Stimulated activated CD4-positive, alpha-beta T cell treated with anti-CD3 and anti-CD28 coated beads, Interleukin-15, amount 100 ng/mL, for 48 hours (primary cell): ENCODE measurements at regions not wholly inside any gene's neighbourhood (a gene's known extent, or its start where the extent isn't known, plus 50 kb on each side); places are given as distances from the start of the nearest gene placed in this dataset.
"Not testable (repeated sequence)": the region's sequence is repeated elsewhere in the genome, so short reads cannot be mapped to it uniquely, and the experiment has no call there.

ENCODE experiments used
- DNase-seq, 2 donors: peaks; one replicate each; pipeline ENCODE4 v3.0.0-alpha.2; 2020; ENCODE audit warnings: low read depth in 2 of 2

DNA sequence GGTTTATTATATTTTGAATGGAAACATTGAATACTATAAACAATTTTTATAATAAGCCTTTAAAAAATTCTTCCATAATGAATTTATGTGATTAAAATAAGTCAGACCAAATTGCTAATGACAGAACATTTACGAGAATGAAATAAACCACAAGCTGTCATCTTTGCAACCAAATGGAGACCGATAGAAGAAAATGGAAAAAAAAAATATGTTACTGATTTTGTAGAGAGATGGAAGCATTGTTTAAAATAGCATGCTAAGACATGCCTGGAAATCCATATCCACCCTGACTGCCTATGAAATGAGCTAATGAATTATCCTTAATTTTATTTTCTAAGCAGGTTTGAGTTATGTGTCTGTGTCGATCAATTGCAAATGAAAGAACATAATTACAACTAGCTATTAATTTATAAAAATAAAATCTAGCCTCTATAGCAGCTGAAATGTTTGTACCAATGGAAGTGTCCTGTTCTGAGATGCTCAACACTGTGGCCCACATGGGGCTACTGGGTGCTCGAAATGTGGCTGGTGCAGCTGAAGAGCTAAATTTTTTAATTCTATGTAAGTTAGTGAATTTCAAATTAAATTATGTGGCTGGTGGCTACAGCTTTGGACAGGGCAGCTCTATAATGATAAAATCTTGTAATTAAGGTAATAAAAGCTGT lies 832.8 kb downstream of the RNF144A start:
- DNase-seq, result no peak

DNA sequence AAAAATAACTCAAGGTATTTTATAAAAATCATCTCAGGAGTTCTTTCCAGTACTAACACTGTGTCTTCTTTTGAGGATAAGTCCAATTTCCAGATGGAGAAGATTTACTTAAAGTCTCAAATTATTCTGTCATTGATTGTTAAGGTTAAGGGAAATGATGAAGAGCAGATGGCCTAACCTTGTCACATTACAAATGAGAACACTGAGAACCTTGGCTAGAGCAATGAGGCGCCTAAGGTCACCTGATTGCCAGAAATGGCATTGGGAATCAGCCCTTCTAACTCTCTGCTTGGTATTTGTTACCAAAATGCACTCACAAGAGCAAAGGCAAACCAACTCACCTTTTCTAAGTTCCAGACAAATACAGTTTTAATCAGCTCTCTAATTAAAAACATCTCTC lies 835.1 kb downstream of the RNF144A start:
- no peak for DNase-seq

DNA sequence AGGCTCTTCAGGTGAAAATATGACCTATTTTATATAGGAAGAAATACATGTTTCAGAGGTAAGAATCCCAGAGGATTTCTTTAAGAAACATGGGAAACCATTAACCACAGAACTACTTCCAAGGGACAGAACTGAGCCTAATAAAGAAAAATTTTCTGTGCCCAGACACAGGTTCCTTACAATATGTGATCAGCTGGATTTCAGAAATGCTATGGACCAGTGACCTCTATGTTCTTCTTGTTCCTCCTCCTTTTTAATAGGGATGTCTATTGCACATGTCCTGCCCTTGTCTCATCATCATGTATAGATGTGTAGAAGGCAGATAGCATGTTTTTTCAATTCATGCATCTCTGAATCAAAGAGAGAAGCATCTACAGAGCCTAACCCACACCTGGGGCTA lies 836.6 kb downstream of the RNF144A start:
- no peak for DNase-seq

DNA sequence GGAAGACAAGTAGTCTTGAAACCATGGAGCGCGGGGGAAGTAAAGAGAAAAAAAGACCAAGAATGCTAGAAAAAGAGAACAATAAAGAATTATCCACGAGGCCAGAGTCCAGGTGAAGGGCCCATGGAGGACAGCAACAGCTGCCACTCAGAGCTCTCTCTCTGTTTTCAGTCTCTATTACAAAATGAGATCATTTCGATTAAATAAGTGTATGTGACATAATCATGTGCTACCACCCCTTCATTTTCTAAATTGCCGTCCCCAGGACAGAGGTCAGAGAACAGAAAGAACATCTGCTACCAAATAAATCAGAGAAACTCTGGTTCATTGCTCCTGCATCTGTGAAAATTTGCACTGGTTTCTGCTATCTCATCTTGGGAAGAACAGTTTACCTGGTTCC lies 838.7 kb downstream of the RNF144A start:
- DNase-seq, result no peak

DNA sequence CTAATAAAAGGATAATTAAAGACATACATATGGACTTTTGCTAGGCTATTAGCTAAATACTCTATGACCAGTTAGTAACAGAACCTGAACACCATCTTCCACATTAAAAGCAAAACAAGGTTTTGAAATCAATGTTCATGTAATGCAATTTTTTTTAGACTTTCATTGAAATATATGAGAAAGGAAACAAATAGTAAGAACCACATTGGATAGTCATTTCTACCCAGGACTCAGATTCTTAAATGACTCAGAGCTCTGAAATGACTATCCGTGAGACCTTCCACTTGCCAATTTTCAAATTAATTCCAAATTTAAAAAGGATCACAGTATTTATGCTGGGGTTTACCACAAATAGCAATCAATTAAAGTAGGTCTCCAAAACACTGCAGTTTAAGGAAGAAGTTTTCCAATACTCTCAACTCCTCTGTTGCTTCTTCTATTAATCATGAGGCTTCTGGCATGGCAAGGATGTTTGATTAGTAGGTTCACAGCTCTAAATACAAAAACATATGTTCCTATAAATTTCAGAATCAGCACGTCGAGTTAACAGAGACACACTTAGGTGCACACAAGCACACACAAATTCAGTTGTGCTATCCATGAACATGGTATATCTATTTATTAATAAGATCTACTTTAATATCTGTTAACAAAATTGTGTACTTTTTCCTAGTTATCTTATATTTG lies 841.0 kb downstream of the RNF144A start:
- DNase-seq, result no peak

DNA sequence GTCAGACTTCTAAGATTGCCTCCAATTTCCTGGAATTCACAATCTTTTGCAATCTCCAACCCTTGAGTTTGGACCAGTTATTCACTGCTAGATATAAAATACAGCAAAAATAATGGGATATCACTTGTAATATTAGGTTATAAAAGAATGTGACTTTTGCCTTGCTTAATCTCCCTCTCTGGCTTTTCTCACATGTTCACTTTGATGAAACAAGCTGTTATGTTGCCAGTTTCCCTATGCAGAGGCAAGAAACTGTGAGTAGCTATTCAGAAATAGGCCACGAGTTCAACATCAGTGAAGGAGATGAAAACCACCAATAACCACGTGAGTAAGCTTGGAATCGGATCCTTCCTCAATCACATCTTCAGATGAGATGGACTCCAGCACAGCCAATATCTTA lies 842.7 kb downstream of the RNF144A start:
- no peak for DNase-seq

DNA sequence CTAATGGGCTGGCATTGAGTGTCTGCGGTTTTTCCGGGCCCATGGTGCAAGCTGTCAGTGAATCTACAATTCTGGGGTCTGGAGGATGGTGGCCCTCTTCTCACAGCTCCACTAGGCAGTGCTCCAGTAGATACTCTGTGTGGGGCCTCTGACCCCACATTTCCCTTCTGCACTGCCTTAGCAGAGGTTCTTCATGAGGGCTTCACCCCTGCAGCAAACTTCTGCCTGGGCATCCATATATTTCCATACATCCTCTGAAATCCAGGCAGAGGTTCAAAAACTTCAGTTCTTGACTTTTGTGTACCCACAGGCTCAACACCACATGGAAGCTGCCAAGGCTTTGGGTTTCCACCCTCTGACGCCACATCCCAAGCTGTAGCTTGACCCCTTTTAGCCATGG lies 846.2 kb downstream of the RNF144A start:
- not testable (repeated sequence) for DNase-seq

DNA sequence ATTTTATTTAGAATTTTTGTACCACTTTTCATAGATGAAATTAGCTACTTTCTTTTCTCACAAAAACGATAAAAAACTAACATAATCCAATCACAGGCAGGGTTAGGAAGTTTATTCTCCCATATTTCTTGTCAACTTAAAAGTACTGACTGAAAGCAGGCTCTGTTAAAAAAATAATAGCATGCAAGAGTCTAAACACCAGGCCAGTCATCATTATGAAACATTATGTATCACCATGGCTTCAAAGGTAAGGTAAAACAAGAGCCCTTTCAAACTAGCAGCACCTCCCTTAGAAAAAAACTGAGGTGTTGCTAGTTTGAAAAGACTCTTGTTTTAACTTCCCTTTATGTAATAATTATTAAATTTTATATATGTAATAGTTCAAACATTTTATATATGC lies 848.0 kb downstream of the RNF144A start:
- DNase-seq, result no peak

DNA sequence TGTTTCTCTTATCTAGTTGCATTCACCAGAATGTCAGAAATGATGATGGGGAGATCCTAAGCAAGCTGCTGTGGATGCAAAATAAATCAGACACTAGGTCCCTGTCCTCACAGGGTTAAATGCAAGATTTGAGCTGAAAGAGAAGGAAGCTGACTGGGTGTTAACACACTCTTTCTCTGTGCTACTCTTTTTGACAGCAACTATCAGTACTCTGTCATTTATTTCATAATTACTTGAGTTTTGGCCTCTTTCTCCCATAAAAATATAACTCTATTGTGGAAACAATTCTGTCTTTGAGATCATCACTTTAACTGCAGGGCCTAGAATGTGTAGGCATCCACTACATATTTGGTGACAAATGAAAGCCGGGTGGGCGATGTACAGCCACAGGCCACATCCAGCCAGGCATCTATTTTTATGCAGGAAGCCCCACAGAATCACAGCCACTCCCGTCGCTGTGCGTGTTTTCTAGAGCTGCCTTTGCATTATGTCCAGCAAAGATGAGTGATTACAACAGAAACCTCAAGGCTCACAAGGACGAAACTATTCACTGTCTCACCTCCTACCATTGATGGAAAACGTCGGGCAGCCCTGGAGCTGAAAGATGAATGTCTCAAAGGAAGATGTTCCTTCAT lies 849.0 kb downstream of the RNF144A start:
- DNase-seq, result no peak

DNA sequence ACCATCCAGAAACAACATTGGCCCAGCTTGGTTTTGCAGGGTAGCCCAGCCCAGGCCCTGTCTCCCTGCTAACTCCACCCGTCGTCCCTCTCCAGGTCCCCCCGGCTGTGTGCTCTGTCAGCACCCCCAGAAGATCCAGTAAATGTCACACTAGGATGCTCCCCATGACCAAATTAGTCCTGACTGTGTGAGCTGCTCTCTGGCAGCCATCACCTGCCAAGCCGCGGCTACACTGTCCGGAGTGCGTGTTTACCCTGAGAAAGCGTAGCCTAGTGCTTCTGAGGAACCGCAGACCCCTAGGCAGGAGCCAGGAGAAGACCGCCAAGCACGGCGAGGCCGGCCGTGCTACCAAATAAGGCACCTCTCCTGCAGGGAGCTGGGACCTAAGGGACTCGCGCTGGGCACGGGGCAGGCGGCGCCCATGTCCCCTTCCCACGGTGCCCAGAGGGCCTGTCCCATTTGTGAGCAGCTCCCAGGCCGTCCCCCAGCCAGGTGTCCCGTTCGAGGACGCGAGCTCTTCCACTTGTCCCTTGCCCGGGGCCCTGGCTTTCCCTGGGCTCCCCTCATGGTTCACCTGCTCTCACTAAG lies 849.9 kb downstream of the RNF144A start:
- no peak for DNase-seq

DNA sequence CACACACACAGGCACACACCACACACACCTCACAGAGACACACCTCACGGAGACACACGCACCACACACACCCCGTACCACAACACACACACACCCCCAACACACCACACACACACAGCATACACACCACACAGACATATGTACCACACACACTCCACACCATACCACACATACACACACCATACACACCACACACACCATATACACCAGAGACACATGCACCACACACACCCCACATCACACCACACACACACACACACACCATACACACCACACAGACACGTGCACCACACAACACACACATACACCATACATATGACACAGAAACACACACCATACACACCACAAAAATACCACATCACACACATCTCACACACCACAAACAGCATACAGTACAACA lies 850.7 kb downstream of the RNF144A start:
- no peak for DNase-seq

DNA sequence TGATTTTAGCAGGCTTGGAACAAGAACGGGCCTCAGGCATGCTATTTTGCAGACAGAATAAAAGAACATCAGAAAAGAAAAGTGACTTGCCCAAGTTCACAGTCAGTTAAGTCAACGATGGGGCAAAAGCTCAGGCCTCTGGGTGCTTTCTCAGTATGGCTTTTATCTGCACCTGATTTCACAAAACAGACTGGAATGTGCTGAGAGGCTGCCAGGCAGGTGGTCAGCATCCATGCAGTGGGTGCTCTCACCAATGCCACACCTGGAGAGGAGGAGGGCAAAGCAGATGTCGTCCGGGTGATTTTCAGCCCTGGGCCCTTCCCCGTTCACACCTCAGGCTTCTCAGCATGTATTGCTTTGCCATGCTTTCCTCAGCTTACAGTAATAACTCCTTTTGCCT lies 854.6 kb downstream of the RNF144A start:
- no peak for DNase-seq

DNA sequence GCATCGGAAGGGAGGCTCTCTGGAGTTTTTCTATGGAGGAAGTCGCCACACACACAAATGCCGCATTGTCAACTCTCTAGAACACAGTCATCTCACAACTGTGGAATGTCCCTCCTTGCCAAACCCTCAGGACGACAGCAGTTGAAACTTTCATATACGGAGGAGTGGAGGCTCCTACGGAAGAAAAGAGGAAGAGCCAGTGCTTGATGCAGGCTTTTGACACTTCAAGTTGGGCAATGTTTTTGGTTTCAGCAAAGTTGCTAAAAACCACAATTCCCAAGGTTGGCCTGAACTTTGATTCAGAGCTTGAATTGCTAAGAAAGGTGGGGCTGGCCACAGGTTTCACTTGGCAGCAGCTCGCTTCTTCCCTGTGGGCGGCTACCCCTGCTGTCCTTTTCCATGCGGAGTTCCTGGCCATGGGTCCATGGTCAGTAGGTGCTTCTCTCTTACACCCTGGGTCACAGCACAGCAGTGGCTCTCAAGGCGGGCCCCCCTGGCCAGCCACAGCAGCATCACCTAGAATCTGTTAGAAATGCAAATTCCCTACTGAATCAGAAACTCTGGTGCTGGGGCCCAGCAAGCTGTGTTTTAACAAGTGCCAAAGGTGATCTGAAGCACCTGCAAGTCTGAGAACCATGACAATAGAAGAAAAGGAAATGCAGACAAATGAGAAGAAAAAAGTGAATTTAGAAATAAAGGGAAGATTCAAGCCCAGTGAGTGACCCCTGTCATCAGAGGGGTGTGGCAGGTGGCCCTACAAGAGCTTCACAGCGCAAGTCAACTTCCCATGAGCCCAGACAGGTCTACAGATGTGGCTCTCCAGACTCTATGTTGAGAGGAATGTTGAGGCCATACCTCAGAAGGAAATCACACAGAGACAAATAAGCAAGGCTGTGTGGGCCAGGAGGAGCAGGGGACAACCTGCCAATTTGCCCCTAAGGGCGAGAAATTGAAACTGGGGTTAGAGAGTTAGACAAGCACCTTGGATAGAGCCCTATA lies 856.4 kb downstream of the RNF144A start:
- peak; percentile 24 to 27 for DNase-seq

DNA sequence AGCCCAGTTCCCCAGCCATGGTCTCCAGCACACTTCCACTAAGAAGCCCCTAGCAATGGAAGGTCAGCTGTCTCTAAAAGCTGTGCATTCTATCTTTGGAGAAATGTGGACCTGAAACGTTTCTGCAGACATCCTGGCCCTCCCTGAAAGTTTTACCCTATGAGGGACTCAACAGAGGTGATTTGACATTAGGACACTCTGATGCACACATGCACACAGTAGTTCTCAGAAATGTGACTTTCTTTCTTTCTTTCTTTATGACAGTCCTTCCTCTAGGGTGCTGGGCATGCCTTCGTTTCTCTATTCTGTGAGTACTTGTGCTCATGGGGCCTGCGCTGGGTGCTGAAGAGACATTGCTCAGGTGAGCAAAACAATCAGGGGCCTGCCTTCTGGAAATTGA lies 857.3 kb downstream of the RNF144A start:
- DNase-seq, result peak in 1 of 2 donors; percentile 16

DNA sequence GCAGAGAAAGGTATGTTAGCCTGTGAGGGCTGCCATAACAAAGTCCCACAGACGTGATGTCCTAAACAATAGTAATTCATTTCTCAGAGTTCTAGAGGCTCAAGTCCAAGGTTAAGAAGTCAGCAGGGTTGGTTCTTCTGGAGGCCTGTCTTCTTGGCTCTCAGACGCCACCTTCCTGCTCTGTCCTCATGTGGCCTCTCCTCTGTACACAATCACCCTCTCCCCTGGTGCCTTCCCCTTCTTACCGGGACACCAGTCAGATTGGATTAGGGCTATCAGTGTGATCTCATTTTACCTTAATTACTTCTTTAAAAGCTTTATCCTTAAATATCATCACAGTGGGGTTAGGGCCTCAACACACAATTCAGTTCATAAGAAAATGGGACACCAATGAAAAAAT lies 860.5 kb downstream of the RNF144A start:
- no peak for DNase-seq

DNA sequence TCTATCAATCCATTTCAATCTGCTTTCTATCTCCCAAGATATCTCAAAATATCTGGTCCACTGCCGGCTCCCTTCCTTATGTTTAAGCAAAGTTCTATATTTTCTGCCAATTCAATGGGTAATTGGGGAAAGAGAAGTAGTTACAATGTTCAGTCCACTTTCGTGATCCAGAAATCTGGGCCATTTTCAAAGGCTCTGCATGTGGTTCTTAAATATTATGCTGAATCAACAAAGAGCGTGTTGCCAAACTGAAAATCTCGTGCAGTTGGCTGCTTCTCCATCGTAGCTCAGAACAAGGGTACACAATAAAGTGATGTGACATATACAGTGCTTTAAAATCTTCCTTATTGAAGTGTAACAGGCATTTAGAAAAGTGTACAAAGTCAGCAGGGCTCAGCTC lies 863.1 kb downstream of the RNF144A start:
- no peak for DNase-seq

DNA sequence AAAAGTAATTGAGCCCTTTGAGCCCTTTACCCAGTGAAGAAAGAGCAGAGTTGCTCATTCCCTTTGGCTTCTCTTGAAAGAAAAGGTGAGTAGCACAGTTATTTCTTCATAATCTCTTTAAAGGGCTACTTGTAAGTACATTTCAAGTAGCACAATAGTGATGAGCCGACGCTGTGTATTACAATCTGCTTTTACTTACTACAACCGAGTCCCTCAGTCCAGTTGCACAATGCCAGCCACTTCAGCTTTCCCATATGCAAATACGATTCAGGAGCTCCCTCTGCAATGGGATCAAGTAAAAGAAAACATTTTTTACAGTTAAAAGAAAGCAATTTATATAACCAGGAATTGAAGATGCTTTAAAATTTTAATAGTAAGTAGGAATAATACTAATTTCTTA lies 868.5 kb downstream of the RNF144A start:
- no peak for DNase-seq

DNA sequence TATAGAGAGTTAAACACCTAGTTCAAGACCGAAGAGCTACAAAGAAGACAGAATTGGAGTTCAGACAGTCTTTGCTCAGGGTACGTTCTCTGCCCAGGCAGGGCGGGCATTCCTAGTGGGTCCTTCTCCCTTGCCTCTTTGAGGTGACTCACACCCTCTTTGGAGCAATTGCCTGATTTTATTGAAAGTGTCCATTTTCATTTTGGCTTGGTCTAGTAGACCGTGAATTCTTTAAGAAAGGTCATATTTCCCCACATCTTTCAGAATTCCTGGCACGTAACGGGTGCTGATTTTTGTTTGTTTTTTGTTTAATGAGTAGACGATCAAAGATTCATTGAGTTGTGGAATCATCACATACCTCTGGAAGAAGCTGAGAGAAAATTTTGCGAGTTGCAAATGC lies 871.5 kb downstream of the RNF144A start:
- DNase-seq, result no peak

DNA sequence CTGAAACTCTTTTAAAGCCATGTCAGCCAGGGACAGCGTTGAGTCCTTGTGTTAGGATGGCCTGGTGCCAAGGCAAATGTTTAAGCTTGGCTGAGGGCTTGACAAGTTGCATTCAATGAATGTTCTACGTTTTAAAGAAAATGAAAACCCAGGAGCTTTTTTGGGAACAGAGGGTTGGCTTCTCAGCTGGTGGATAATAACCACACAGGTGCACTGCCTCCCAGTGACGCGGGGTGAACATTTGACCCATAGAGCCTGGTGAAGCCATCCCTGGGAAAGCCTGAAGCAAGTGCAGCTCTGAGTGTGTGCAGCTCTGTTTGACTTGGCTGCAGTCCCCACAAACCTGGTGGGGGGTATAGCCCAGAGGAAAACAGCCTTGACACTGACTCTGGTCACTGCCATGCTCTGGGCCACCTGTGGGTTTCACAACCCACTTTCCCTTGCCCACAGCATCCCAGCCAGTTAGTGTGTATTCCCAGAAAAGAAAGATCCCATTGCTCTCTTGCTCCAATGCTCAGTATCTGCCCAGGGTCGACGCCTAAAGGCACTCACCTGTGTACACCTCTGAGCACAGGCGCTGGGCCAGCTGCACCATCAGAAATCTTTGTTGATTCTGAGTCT lies 874.9 kb downstream of the RNF144A start:
- DNase-seq, result no peak

DNA sequence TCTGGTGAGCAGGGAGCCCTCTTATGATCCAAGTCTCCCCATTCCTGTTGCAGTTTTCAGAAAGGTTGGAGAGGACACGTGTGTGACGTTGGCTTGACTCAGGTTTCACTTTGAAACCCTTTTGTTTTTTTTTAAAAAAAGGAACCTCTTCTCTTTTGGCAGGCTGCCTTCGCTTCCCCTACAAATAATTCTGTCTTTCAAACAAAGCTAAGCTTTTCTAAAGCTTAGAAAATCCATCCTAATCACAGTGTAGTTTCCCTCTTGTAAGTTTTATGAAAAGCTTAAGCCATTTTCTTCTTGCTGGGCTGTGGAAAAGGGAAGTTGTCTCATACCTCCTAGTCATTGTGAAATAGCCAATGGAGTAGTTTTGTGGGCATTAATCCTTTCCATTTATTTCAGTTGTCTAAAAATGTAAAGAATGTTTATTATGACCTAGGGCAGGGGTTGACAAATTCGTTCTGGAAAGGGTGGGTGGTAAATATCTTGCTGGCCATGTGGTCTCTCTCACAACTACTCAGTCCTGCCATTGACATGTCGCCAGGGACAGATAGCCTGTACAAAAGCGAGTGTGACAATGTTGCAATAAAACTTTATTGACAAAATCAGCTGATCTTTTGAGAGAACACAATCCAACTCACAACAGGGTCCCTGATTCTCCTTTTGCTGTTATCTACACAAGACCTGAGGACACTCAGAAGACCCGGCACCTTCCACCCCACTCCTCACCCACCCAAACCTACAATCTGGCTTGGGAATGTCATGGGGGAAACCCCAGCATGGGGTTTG lies 878.8 kb downstream of the RNF144A start:
- no peak for DNase-seq
